Ovary (tissue), 7 donors: ENCODE measurements at regions not wholly inside any gene's neighbourhood (a gene's known extent, or its start where the extent isn't known, plus 50 kb on each side); places are given as distances from the start of the nearest gene placed in this dataset.
"Not testable (repeated sequence)": the region's sequence is repeated elsewhere in the genome, so short reads cannot be mapped to it uniquely, and the experiment has no call there.

ENCODE experiments used
- DNase-seq, 5 donors: peaks; one replicate each; pipeline ENCODE4 v3.0.0-alpha.2; 2019 to 2020
- H3K27ac ChIP-seq, 2 donors: fragments of 200-600 bp; one replicate each; pipeline versions ENCODE4 v1.5.1 to v1.8.0; 2019 to 2022
- H3K27me3 ChIP-seq: fragments of 200-600 bp; one replicate; pipeline ENCODE4 v1.8.0; 2022
- H3K36me3 ChIP-seq: fragments of 200-600 bp; sonication (generic); one replicate; pipeline ENCODE4 v1.5.1; 2019
- H3K4me1 ChIP-seq: one replicate; pipeline ENCODE4 v1.8.1; 2013; ENCODE audit warnings: mild to moderate bottlenecking, moderate library complexity; ENCODE audit not compliant: insufficient read depth
- H3K4me3 ChIP-seq: fragments of 200-600 bp; sonication (generic); one replicate; pipeline ENCODE4 v1.5.1; 2017
- H3K9me3 ChIP-seq, 2 donors: fragments of 200-600 bp in 1 of 2; sonication (generic) in 1 of 2; one replicate each; pipeline versions ENCODE4 v1.5.1 to v1.8.1; 2013 to 2019; ENCODE audit warnings: mild to moderate bottlenecking in 1 of 2, moderate library complexity in 1 of 2
- EP300 ChIP-seq: sonication (generic); formaldehyde crosslinking; IDR thresholded peaks from one replicate; pipeline ENCODE4 v1.6.1; 2017; ENCODE audit warnings: antibody characterized with exemption
- POLR2A ChIP-seq: fragments of 450-650 bp; IDR thresholded peaks from one replicate; pipeline ENCODE4 v1.6.1; 2017; ENCODE audit warnings: antibody characterized with exemption, mild to moderate bottlenecking, moderate library complexity
- WGBS, 3 donors: extraction: QIAGEN DNeasy Blood & Tissue Kit in 1 of 3; methylation state at CpG; one replicate each; pipeline versions ENCODE4 v1.1.5 to v1.1.7; 2013 to 2017; 5-methylcytosine and 5-hydroxymethylcytosine counted together
- intact Hi-C, 4 donors: fragments of 100-400 bp; cut with DNase I; formaldehyde crosslinking; loops; one replicate each; pipeline versions ENCODE4 v1.11.0 to v1.15.1; 2022 to 2023
- TF ChIP-seq, protein P1 (sequence below), 3 donors: fragments of 450-650 bp in 2 of 3; fragments of 200-600 bp in 1 of 3; IDR thresholded peaks; one replicate each; pipeline versions ENCODE4 v1.5.1 to v1.8.0; 2016 to 2022; ENCODE audit warnings: antibody characterized with exemption in 3 of 3, mild to moderate bottlenecking in 1 of 3
- donor health status: DM: no; HTN: no; CAD: no; lungs with moderate emphysema.
- donor health status: DM: no; HTN: no; CAD: no.
- donor health status: Bipolar disorder and iron deficiency.
- donor health status: DM: no; HTN: no; CAD: no.
- donor health status: DM: yes; HTN: yes; CAD: no.

DNA sequence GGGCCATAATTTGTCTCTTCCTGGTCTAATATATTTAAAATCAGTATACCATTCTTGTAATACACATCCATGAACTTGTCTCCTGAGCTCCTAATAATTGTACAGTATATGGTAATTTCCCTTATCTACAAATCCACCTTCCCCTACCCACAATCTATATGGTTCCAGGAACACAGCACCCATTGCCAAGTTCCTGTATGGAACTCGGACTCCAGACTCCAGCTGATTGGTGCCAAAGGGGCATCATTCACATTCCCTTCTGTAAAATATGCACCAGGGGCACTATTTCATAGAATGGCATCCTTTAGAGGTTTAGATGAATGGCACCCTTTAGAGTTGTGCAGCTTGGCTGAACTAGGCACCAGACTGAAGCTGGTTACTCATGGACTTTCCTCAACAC, 58.8 kb upstream of the ZSWIM5 start:
- 69 to 93% (median 79%) methylated on average over 1 of the region's 1 CpG for WGBS, 3 donors
- H3K27ac ChIP-seq = peak overlapping the region in 1 of 2 donors; percentile 71
- no peaks in the 10 kb centered on the region for H3K9me3 ChIP-seq
- TF ChIP-seq EP300 = no peak
- TF ChIP-seq, protein P1, sequence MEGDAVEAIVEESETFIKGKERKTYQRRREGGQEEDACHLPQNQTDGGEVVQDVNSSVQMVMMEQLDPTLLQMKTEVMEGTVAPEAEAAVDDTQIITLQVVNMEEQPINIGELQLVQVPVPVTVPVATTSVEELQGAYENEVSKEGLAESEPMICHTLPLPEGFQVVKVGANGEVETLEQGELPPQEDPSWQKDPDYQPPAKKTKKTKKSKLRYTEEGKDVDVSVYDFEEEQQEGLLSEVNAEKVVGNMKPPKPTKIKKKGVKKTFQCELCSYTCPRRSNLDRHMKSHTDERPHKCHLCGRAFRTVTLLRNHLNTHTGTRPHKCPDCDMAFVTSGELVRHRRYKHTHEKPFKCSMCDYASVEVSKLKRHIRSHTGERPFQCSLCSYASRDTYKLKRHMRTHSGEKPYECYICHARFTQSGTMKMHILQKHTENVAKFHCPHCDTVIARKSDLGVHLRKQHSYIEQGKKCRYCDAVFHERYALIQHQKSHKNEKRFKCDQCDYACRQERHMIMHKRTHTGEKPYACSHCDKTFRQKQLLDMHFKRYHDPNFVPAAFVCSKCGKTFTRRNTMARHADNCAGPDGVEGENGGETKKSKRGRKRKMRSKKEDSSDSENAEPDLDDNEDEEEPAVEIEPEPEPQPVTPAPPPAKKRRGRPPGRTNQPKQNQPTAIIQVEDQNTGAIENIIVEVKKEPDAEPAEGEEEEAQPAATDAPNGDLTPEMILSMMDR (IDR thresholded peaks at IDR 0.05) = no peak
- TF ChIP-seq POLR2A = no peak
- no peak for DNase-seq
- intact Hi-C loops = no loop called here
- H3K36me3 ChIP-seq = no peaks in the 10 kb centered on the region
- H3K4me1 ChIP-seq = peaks cover 8% of the 10 kb centered on the region
- no peaks in the 10 kb centered on the region for H3K27me3 ChIP-seq
- no peak overlapping the region for H3K4me3 ChIP-seq

DNA sequence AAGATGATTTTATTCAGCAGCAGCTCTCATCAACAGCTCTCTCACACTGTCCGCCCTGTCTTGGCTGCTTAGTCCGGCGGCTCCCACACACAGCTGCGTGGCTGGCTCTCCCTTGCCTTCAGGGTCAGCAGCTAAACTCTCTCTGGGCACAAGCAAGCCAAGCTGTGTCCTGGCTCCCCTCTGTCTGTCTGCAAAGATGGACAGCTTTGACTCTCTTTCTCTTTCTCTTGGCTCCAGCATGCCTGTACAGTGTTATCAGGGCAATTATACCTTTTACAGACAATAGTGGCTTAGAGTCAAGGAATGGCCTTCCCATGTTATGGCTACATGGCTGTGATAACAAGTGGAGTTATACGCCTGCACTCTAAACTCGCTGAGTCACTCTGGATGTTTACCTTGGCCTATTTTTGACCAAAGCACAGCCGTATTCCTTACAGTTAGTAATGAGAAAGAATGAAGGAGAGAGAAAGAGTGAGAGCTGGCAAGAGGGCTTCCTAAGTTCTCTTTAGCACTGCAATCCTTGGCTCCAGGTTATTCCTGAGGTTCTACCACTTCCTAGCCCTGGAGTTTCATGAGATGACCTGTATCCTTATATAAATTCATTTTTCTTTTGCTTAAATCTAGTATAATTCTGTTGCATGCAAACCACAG, 59.9 kb upstream of the ZSWIM5 start:
- 4 to 12% (median 5%) methylated on average over 7 of the region's 7 CpGs for WGBS, 3 donors
- TF ChIP-seq POLR2A = no peak
- TF ChIP-seq, protein P1 (IDR thresholded peaks at IDR 0.05) = no peak
- TF ChIP-seq EP300 = no peak
- H3K27ac ChIP-seq = peak overlapping the region in 1 of 2 donors; percentile 71
- no peak overlapping the region for H3K4me3 ChIP-seq
- H3K4me1 ChIP-seq = peaks cover 8% of the 10 kb centered on the region
- DNase-seq = peak; percentile 79 to 90 (median 87)
- H3K9me3 ChIP-seq = no peaks in the 10 kb centered on the region
- H3K27me3 ChIP-seq = no peaks in the 10 kb centered on the region
- intact Hi-C loops = no loop called here
- no peaks in the 10 kb centered on the region for H3K36me3 ChIP-seq

DNA sequence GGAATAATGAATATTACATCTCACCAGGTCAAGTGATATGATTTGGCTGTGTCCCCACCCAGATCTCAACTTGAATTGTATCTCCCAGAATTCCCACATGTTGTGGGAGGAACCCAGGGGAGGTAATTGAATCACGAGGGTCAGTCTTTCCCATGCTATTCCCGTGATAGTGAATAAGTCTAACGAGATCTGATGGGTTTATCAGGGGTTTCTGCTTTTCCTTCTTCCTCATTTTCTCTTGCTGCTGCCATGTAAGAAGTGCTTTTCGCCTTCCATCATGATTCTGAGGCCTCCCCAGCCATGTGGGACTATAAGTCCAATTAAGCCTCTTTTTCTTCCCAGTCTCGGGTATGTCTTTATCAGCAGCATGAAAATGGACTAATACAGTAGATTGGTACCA, 58.4 kb upstream of the HPDL start:
- H3K27ac ChIP-seq, intact Hi-C loops, H3K27me3 ChIP-seq, H3K9me3 ChIP-seq, H3K36me3 ChIP-seq, H3K4me1 ChIP-seq, DNase-seq, H3K4me3 ChIP-seq: not testable (repeated sequence)
- 32 to 44% (median 42%) methylated on average over 5 of the region's 5 CpGs for WGBS, 3 donors

DNA sequence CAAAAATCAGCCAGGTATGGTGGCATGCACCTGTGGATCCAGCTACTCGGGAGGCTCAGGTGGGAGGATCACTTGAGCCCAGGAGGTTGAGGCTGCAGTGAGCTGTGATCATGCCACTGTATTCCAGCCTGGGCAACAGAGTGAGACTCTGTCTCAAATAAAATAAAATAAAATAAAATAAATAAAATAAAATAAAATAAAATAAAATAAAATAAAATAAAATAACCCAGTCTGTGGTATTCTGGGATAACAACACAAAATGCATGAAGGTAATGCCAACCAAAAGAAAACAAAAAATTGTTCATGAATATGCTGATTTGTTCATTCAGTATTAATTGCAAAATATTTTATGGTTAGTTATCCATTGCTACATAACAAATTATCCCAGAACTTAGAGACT, 54.4 kb upstream of the HPDL start:
- H3K36me3 ChIP-seq, H3K4me3 ChIP-seq, H3K27me3 ChIP-seq, H3K9me3 ChIP-seq, DNase-seq, H3K27ac ChIP-seq, H3K4me1 ChIP-seq, intact Hi-C loops: not testable (repeated sequence)
- whole genome bisulfite sequencing, 3 donors = 93 to 97% (median 94%) methylated on average over 1 of the region's 1 CpG

DNA sequence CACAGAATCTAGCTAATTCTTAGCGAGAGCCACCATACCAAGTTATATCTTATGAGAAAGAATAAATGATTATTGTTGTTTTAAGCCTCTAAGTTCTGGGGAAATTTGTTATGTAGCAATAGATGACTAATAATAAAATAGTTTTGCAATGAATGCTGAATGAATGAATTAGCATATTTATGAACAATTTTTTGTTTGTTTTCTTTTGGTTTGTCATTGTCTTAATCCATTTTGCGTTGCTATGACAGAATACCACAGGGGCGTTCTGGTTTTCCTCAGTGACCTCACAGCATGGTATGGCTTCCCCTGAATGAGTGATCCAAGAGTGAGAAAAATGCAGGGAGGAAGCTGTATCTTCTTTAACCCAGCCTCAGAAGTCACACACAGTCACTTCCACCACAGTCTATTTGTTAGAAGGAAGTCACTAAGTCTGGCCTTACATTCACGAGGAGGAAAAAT, 53.8 kb upstream of the HPDL start:
- DNase-seq = no peak
- Histone ChIP-seq H3K36me3 (no peaks in the 10 kb centered on the region), H3K9me3 (no peaks in the 10 kb centered on the region), H3K4me3 (no peak overlapping the region), H3K27ac (no peak overlapping the region), H3K4me1 (peaks cover 1% of the 10 kb centered on the region), H3K27me3 (no peaks in the 10 kb centered on the region)
- TF ChIP-seq POLR2A (no peak), EP300 (no peak)
- TF ChIP-seq, protein P1 (IDR thresholded peaks at IDR 0.05) = no peak
- intact Hi-C loops = no loop called here
- WGBS, 3 donors = 90 to 95% (median 91%) methylated on average over 4 of the region's 4 CpGs
